ENCODE measurements at regions not wholly inside any gene's neighbourhood (a gene's known extent, or its start where the extent isn't known, plus 50 kb on each side); places are given as distances from the start of the nearest gene placed in this dataset.

- no peak for DNase-seq
Measured at GRCh38 chr6:139855671-139856311, 481.3 kb upstream of the CITED2 start.

GRCh38 chr6:139853302-139853992 is 479.0 kb upstream of the CITED2 start:
- no peak for DNase-seq

- DNase-seq: no peak
Measured at GRCh38 chr6:139852488-139853140, 478.2 kb upstream of the CITED2 start.

DNA sequence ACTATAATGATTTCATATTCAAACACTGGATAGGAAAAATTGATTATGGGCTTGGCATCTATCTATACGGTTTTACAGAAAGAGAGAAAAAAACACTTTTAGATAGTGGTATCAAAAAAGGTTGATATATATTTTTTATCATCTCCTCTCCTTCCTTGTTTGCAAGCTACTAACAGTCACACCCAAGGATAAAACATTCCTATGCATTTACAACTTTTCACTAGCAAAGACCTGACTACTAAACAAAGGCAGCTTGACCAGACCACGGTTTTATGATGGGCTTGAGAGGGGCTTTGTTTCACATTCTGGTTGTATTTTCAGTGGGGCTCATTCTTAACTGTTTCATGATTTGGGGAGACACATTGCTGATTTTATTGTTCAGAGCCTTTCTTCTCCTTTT is 477.6 kb upstream of the CITED2 start:
- no peak for DNase-seq

DNA sequence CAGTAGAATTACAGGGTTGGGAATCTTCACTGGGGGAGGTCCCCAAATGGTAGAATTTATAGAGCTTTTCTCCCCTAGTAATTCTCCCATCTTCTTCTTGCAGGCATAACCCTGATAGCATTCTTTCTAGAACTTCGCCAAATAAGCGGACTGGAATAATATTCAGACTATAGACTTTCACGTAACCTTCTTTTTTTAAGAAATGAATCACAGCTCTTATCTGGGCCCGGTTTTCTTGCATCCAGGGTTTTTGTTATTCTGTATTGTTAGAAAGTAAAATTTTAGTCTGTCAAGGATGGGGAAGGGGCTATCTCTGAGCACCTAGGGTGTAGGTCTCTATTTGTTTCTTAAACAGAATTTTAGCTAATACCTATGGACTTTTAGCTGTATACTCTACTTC is 476.8 kb upstream of the CITED2 start:
- DNase-seq: no peak

GRCh38 chr6:139850512-139850911 is 476.1 kb upstream of the CITED2 start:
- DNase-seq: no peak

- no peak for DNase-seq
Measured at GRCh38 chr6:139847457-139847813, 473.0 kb upstream of the CITED2 start.

- no peak for DNase-seq
Measured at GRCh38 chr6:139846538-139847456, 472.3 kb upstream of the CITED2 start.

- no peak for DNase-seq
Measured at GRCh38 chr6:139844907-139845306, 470.5 kb upstream of the CITED2 start.

- DNase-seq: no peak
Measured at GRCh38 chr6:139841794-139842215, 467.4 kb upstream of the CITED2 start.

DNA sequence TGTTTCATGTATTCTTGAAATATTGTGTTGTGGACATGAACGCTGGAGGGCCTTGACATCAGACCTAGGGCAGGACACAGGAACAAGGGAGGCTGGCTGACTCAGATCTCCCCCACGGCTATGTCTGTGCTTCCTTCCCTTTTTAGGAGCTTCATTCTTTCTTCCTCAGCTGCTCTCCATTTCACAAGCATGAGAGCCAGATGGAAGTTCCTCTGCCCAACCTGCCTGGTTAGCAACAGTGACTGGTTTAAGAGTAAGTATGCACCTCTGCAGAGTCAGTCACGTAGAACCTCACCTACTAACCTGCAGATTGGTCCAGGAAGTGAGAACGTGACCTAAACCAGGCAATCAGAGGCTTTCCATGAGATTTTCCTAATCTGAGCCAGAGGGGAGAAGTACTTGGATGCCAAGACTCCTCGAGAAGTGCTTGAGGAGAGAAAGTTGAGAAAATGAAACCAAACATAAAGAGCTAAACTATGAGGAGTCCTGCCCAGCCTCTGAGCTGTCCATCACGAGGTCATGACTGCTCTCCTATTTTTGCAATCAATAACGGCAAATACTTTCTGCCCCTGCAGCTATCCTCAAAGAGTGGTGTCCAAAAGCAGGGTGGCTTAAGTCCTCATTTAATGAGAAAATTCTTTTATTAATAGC is 465.2 kb upstream of the CITED2 start:
- DNase-seq: no peak

DNA sequence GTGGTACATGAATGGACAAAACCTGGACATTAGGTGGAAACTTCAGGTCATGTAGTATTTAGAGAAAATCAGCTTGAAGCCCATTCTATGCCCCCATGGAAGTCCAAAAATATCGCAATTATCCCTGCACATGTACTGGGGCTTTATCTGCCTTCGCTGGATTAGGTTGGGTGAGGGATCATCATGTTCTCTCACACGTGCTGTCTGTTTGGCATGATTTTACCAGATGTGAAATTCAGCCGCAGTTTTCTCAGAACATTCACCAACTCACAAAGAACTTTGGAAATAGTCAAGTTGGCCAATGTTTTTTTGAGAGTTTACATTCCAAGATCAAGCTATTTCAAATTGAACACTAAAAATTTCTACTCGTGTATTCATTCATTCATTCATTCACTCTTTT is 459.8 kb upstream of the CITED2 start:
- no peak for DNase-seq

GRCh38 chr6:139833592-139833991 is 459.1 kb upstream of the CITED2 start:
- DNase-seq: no peak

- DNase-seq: no peak
Measured at GRCh38 chr6:139832493-139833305, 458.3 kb upstream of the CITED2 start.

DNA sequence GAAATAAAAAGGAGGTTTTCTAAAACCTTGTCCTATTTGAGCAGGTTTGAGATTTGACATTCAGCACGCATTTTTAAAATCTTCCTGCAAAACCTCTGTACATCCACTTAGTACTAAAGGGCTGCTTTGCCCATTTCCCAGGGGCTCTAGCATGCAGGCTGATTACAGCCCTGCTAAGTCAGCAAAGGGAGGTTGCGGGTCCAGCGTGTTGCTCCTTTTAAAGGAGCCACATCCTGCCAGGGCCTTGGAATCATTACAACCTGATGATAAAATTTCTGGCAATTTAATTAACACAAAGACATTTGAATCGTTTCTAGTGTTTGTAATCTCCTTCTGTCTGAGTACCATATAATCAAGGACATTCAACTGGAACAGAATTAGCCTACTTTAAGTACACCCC is 455.1 kb upstream of the CITED2 start:
- DNase-seq: no peak

DNA sequence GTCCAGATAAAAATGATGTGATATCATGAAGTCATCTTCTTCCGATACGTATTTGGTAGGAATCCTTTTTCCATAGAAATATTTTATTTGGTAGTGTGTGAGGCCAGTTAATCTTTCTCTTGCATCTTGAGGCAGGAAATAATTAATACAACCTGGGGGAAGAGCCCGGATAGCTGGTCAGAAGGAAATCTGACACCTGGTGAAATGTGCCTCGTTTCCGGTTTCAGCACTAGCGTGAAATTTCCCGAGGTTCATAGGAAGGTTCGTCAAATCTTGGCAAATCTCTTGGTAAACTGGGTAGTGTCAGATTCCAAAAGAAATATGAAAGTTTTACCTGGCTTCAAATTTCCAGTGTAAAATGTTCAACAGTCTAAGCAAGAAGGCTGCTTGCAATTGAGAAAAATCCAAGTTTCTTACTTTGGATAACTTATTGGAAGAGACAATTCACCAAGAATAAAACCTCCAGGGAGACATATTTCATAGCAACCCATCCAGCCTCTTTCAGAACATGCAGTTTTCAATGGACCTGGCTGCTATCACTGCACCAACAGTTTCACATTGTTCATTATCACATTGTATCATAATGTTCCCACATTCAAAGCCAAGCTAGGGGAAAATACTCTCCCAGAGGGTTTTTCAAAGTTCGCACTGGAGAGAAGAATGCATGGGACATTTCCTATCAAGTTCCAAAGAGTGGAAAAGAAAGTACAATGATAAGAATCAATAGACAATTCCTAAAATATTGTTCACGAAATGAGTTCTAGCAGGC is 454.5 kb upstream of the CITED2 start:
- no peak for DNase-seq

- DNase-seq: no peak
Measured at GRCh38 chr6:139825935-139826374, 451.5 kb upstream of the CITED2 start.

DNA sequence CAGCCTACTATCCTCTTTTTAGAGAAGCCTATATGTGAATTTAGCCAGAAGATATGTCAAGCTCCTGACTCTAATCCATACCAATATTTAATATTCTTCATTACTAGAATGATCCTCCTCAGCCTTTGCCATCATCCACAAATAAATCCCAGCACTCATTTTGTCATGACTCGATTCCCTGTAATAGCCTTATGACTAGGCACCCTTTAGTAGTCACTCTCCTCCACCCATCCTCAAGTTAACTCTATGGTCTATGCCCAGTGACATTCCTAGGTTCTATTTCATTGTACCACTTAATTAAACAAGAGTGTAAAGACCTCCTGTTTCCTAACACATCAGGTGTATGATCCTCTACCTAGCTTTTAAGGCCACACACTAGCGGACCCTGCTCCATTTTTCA is 450.4 kb upstream of the CITED2 start:
- no peak for DNase-seq

DNA sequence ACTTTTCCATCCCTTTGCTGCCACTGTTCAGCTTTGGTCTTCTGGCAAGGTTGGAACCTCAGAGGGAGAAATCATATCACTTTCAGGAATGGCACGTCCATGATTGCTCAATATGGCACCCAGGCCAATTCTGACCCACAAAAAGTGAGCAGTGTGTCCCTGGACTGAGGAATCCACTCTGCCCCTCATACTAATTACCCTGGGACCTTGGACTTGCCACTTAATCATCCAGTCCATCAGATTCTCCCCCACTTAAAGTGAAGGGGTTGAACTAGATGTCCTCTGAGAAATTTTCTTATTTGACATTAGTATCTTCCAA is 449.3 kb upstream of the CITED2 start:
- DNase-seq: no peak
